K562 (cell line): ENCODE measurements at regions not wholly inside any gene's neighbourhood (a gene's known extent, or its start where the extent isn't known, plus 50 kb on each side); places are given as distances from the start of the nearest gene placed in this dataset.

Experiments used
- ATAC-seq: fragments of 200-7000 bp; cut with Tn5 transposase; 3 replicates; pipeline ENCODE4 v1.9.1; 2020; ENCODE audit warnings: moderate library complexity
- BruUV-seq: library from RNA; stranded (reverse); fragments of 400-500 nt; replicated peaks from 2 replicates; lab custom pipeline; 2021; lab: Mats Ljungman, UMichigan
- CTCF ChIA-PET: fragments of 300-600 bp; formaldehyde crosslinking; extraction: SDS; loops from one replicate; lab custom pipeline; 2021; ENCODE audit warnings: low intra/inter-chr PET ratio; lab: Yijun Ruan, JAX
- POLR2A ChIA-PET: fragments of 300-600, 350-650 bp; sonication (Branson Sonifier 250); formaldehyde crosslinking; extraction: SDS; loops from one replicate; lab custom pipeline; 2021; ENCODE audit warnings: antibody characterized with exemption, inconsistent platforms; lab: Yijun Ruan, JAX
- DNase-seq, 4 experiments: peaks; one replicate each; pipeline versions ENCODE4 v3.0.0 to v3.0.0-alpha.2; 2011 to 2018; ENCODE audit warnings: low spot score in 3 of 4, mixed read lengths in 3 of 4; ENCODE audit errors: extremely low read depth in 1 of 4
- FAIRE-seq: peaks from 2 replicates; lab custom pipeline; 2011; peaks lifted over from hg19 to GRCh38; lab: Jason Lieb, UNC
- H2AFZ ChIP-seq: 2 replicates; pipeline ENCODE4 v1.6.0; 2011; ENCODE audit warnings: low read depth, low read length, control low read depth, inconsistent platforms
- H3K27ac ChIP-seq: fragments of 200-600 bp; 3 replicates; pipeline ENCODE4 v1.8.0; 2011; ENCODE audit warnings: low read depth, mild to moderate bottlenecking, control low read depth, inconsistent platforms, low read length, moderate library complexity, mixed read lengths; ENCODE audit errors: extremely low read depth
- H3K27me3 ChIP-seq, 2 experiments: fragments of 300-600 bp in 1 of 2; 2 replicates in 1 of 2; 3 replicates in 1 of 2; pipeline versions ENCODE4 v1.6.0 to v1.8.0; 2011; ENCODE audit warnings: inconsistent platforms in 2 of 2, low read length in 2 of 2, mild to moderate bottlenecking in 1 of 2, mixed read lengths in 1 of 2, moderate library complexity in 1 of 2; ENCODE audit not compliant: control insufficient read depth in 2 of 2, insufficient read depth in 2 of 2
- H3K36me3 ChIP-seq: fragments of 300-600 bp; 3 replicates; pipeline ENCODE4 v1.8.0; 2011; ENCODE audit warnings: mild to moderate bottlenecking, low read length, inconsistent platforms; ENCODE audit not compliant: control insufficient read depth, insufficient read depth
- H3K4me1 ChIP-seq, 2 experiments: fragments of 200-600 bp in 1 of 2; replicated peaks in 1 of 2; 2 replicates in 1 of 2; 3 replicates in 1 of 2; pipeline versions ENCODE4 v1.5.1 to v1.8.0; 2011; ENCODE audit warnings: inconsistent platforms in 2 of 2, low read length in 2 of 2, mild to moderate bottlenecking in 1 of 2, mixed read lengths in 1 of 2, moderate library complexity in 1 of 2; ENCODE audit not compliant: control insufficient read depth in 2 of 2, insufficient read depth in 2 of 2
- H3K4me2 ChIP-seq: 2 replicates; pipeline ENCODE4 v1.6.1; 2011; ENCODE audit warnings: low read length, control low read depth, inconsistent platforms, mixed read lengths; ENCODE audit not compliant: insufficient read depth
- H3K4me3 ChIP-seq: fragments of 200-600 bp; sonication (generic), shearing (Covaris generic); 2 replicates; pipeline ENCODE4 v1.5.1; 2016; ENCODE audit warnings: control low read depth, inconsistent platforms
- H3K79me2 ChIP-seq: fragments of 200-600 bp; 3 replicates; pipeline ENCODE4 v1.8.0; 2011; ENCODE audit warnings: low read length, inconsistent platforms; ENCODE audit not compliant: control insufficient read depth, insufficient read depth
- H3K9ac ChIP-seq, 2 experiments: 2 replicates each; pipeline versions ENCODE4 v1.6.0 to v1.6.1; 2011; ENCODE audit warnings: low read depth in 2 of 2, low read length in 2 of 2, control low read depth in 1 of 2, inconsistent platforms in 1 of 2, mild to moderate bottlenecking in 1 of 2, mixed read lengths in 1 of 2; ENCODE audit not compliant: insufficient read depth in 1 of 2
- H3K9me1 ChIP-seq: one replicate; pipeline ENCODE4 v1.6.0; 2011; ENCODE audit warnings: inconsistent platforms, mild to moderate bottlenecking, low read length, moderate library complexity; ENCODE audit not compliant: control insufficient read depth, insufficient read depth
- H3K9me3 ChIP-seq: replicated peaks from 2 replicates; pipeline ENCODE4 v1.5.1; 2011; ENCODE audit warnings: low read depth, low read length, inconsistent platforms; ENCODE audit not compliant: control insufficient read depth, insufficient read depth
- H4K20me1 ChIP-seq: replicated peaks from 2 replicates; pipeline ENCODE4 v1.6.1; 2011; ENCODE audit warnings: low read length, inconsistent platforms, mixed read lengths; ENCODE audit not compliant: control insufficient read depth, insufficient read depth
- BCOR ChIP-seq: fragments of 450-650 bp; IDR thresholded peaks from 2 replicates; pipeline ENCODE4 v1.6.1; 2016
- NFE2 ChIP-seq: IDR thresholded peaks from 2 replicates; pipeline ENCODE4 v1.6.1; 2014; ENCODE audit warnings: antibody characterized with exemption, low read depth
- NFRKB ChIP-seq: fragments of 450-650 bp; IDR thresholded peaks from 2 replicates; pipeline ENCODE4 v1.6.1; 2016; ENCODE audit warnings: low read depth
- OTX1 ChIP-seq: fragments of 450-650 bp; formaldehyde crosslinking; IDR thresholded peaks from 2 replicates; pipeline ENCODE4 v1.4.0; 2022; ENCODE audit warnings: mild to moderate bottlenecking
- POLR2B ChIP-seq: fragments of 450-650 bp; IDR thresholded peaks from 2 replicates; pipeline ENCODE4 v1.6.1; 2018; ENCODE audit warnings: low read depth; ENCODE audit not compliant: partially characterized antibody
- RBM25 ChIP-seq: fragments of 200-400 bp; formaldehyde crosslinking; IDR thresholded peaks from 2 replicates; pipeline ENCODE4 v1.6.1; 2018; ENCODE audit warnings: low read length, low read depth, moderate library complexity; ENCODE audit not compliant: severe bottlenecking
- SETDB1 ChIP-seq: IDR thresholded peaks from one replicate; pipeline ENCODE4 v1.6.1; 2012; ENCODE audit warnings: low read length, control low read depth, inconsistent platforms
- SRSF3 ChIP-seq: fragments of 200-400 bp; formaldehyde crosslinking; IDR thresholded peaks from 2 replicates; pipeline ENCODE4 v1.6.1; 2016; ENCODE audit warnings: mild to moderate bottlenecking, low read length, moderate library complexity; ENCODE audit not compliant: insufficient read depth
- SRSF7 ChIP-seq: fragments of 200-400 bp; formaldehyde crosslinking; optimal IDR thresholded peaks from 2 replicates; pipeline ENCODE3; 2017; ENCODE audit warnings: mild to moderate bottlenecking, low read depth, low read length
- TSC22D4 ChIP-seq: fragments of 450-650 bp; IDR thresholded peaks from 2 replicates; pipeline ENCODE4 v1.6.1; 2016; ENCODE audit warnings: missing genetic modification characterization, missing biosample characterization, control low read depth
- WHSC1 ChIP-seq: IDR thresholded peaks from one replicate; pipeline ENCODE4 v1.6.1; 2012; ENCODE audit warnings: low read length, control low read depth, inconsistent platforms
- ZBTB7A ChIP-seq: IDR thresholded peaks from 2 replicates; pipeline ENCODE4 v1.6.1; 2011; ENCODE audit warnings: low read depth, mild to moderate bottlenecking, low read length, moderate library complexity, borderline replicate concordance; ENCODE audit not compliant: control insufficient read depth
- ZFP36 ChIP-seq: fragments of 150-350 bp; IDR thresholded peaks from 2 replicates; pipeline ENCODE4 v1.6.1; 2018; ENCODE audit warnings: low read length, low read depth; ENCODE audit not compliant: partially characterized antibody
- ZNF184 ChIP-seq: sonication (generic); formaldehyde crosslinking; IDR thresholded peaks from 2 replicates; pipeline ENCODE4 v1.5.0; 2020; ENCODE audit warnings: missing genetic modification reagents
- ZNF282 ChIP-seq: sonication (generic); formaldehyde crosslinking; IDR thresholded peaks from 2 replicates; pipeline ENCODE4 v1.8.1; 2023; ENCODE audit warnings: missing genetic modification reagents
- ZNF695 ChIP-seq: fragments of 450-650 bp; formaldehyde crosslinking; IDR thresholded peaks from 2 replicates; pipeline ENCODE4 v1.4.0; 2020; ENCODE audit warnings: mild to moderate bottlenecking, moderate library complexity
- WGBS: fragments of 100-300 bp; shearing (Covaris generic); methylation state at CpG from one replicate; pipeline ENCODE4 v1.1.6; 2016; ENCODE audit warnings: low coverage, mixed read lengths; ENCODE audit not compliant: insufficient coverage; ENCODE audit errors: missing lambda C conversion rate; 5-methylcytosine and 5-hydroxymethylcytosine counted together
- in situ Hi-C: fragments of 300-500 bp; cut with MboI; formaldehyde crosslinking; loops from 4 replicates; pipeline ENCODE4 v1.15.0; 2018; ENCODE audit warnings: inconsistent platforms, mixed read lengths
- intact Hi-C: fragments of 100-400 bp; cut with micrococcal nuclease; formaldehyde crosslinking; loops from 2 replicates; pipeline ENCODE4 v1.14.2; 2022
- TF ChIP-seq, protein P1 (sequence below): sonication (generic); formaldehyde crosslinking; IDR thresholded peaks from 2 replicates; pipeline ENCODE4 v1.8.1; 2023; ENCODE audit warnings: mild to moderate bottlenecking, missing genetic modification reagents, moderate library complexity

DNA sequence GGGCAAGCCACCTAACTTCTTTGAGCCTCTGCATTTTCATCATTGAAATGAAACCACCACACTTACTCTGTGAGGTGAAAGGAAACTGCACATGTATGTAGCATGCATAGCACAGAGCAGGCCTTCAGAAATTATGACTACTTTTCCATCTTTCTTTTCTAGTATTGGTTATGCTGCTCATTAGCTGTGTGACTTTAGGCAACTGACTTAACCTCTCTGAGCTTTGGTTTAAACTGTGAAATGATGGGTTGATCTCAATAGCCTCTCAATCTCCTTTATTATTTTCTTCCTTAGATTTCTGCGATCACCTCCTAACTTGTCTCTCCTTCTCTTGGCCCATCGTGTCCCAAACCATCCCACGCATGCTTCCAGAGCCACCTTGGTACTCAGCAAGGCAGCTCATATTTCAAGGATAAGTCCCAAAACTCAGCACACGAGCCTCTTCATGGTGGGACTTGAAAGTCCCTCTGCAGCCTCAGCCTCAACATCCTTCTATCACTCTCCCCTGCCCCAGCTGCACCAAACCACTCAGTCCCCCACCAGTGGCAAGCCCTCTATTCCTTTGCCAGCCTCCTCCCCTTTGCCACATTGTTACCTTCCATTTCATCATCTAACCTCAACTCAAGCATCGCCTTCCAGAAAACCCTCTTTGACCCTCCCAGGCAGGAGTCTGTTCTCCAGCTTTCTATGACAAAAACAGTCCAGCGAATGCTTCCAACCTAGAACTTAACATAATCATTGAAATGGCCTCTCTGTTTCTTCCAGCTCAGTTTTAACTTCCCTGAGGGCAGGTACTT is 60.3 kb upstream of the DNAH5 start:
- ChIA-PET CTCF (no interaction called here), POLR2A (interaction anchor here (0.6 kb wide), 1 partner anchor 265 kb away, joined by 5 read pairs; no protein-coding TSS in a partner anchor)
- in situ Hi-C loops (loop anchor here (10.0 kb wide), 1 partner anchor 660 kb away; the partner anchor contains the start of gene OTULIN), intact Hi-C loops (no loop called here)
- H3K79me2 ChIP-seq, result no peaks in the 10 kb centered on the region
- H3K27me3 ChIP-seq, result 0 out of 5 replicates have a peak, but pooled peaks cover 0 to 5% of the 10 kb centered on the region in 2 experiments
- H3K36me3 ChIP-seq, result no peaks in the 10 kb centered on the region
- no peaks in the 10 kb centered on the region for H4K20me1 ChIP-seq
- DNase-seq (no peak), ATAC-seq (no peak), FAIRE-seq (peak; percentile 15)
- BruUV-seq, result no TSS peak
- H3K4me1 ChIP-seq, result no peaks in the 10 kb centered on the region
- H3K27ac ChIP-seq, result no peak overlapping the region
- H3K4me2 ChIP-seq, result no peak overlapping the region
- no peak overlapping the region for H3K9ac ChIP-seq
- 3% methylated on average over 6 of the region's 6 CpGs for WGBS
- H3K9me1 ChIP-seq, result no peaks in the 10 kb centered on the region
- no peak overlapping the region for H2AFZ ChIP-seq
- H3K4me3 ChIP-seq, result no peak overlapping the region
- no peaks in the 10 kb centered on the region for H3K9me3 ChIP-seq
- peak; percentile 55; the same call in 1 of the 2 replicates for TF ChIP-seq BCOR
- TF ChIP-seq RBM25, result peak; percentile 92
- peak; percentile 80 for TF ChIP-seq ZFP36
- TF ChIP-seq OTX1 (CRISPR knock-in tag), result no peak

DNA sequence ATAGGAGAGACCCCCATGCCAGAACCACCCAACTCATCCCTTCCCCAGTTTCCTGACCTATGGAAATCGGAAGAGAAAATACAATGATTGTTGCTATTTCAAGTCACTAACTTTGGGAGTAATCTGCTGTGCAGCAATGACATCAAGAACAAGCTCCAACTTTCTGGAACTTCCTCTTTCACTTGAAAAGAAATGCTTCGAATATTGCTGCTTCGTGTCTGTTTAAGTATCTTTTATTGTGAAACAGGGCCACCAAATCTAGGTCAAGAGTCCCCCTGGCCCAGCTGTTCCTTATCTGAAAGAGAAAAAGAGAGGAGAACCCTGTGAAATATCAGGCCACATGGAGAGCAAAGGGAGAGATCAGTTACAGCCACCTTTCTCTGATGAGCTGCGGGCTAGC is 59.4 kb upstream of the DNAH5 start:
- no peaks in the 10 kb centered on the region for H3K9me3 ChIP-seq
- no TSS peak for BruUV-seq
- 0% methylated on average over 4 of the region's 4 CpGs for WGBS
- 0 out of 5 replicates have a peak, but pooled peaks cover 0 to 5% of the 10 kb centered on the region in 2 experiments for H3K27me3 ChIP-seq
- no peak overlapping the region for H3K27ac ChIP-seq
- H3K4me2 ChIP-seq, result no peak overlapping the region
- no peaks in the 10 kb centered on the region for H3K36me3 ChIP-seq
- H3K9ac ChIP-seq, result no peak overlapping the region
- ChIA-PET CTCF (no interaction called here), POLR2A (interaction anchor here (0.9 kb wide), 1 partner anchor 9 kb away, joined by 3 read pairs; no protein-coding TSS in a partner anchor)
- no peaks in the 10 kb centered on the region for H3K79me2 ChIP-seq
- H3K4me3 ChIP-seq, result no peak overlapping the region
- H2AFZ ChIP-seq, result no peak overlapping the region
- ATAC-seq (no peak), FAIRE-seq (no peak), DNase-seq (no peak)
- H4K20me1 ChIP-seq, result no peaks in the 10 kb centered on the region
- in situ Hi-C loops, result loop anchor here (10.0 kb wide), 1 partner anchor 661 kb away; the partner anchor contains the start of gene OTULIN
- H3K4me1 ChIP-seq, result no peaks in the 10 kb centered on the region
- no peaks in the 10 kb centered on the region for H3K9me1 ChIP-seq
- intact Hi-C loops, result no loop called here
- TF ChIP-seq ZNF282 (CRISPR knock-in tag) (no peak), ZNF695 (CRISPR knock-in tag) (no peak), WHSC1 (no peak), TSC22D4 (tag) (no peak), SETDB1 (no peak), SRSF3 (no peak), NFRKB (no peak), SRSF7 (no peak), ZNF184 (CRISPR knock-in tag) (no peak), ZBTB7A (no peak), POLR2B (no peak), NFE2 (no peak)
- TF ChIP-seq, protein P1, sequence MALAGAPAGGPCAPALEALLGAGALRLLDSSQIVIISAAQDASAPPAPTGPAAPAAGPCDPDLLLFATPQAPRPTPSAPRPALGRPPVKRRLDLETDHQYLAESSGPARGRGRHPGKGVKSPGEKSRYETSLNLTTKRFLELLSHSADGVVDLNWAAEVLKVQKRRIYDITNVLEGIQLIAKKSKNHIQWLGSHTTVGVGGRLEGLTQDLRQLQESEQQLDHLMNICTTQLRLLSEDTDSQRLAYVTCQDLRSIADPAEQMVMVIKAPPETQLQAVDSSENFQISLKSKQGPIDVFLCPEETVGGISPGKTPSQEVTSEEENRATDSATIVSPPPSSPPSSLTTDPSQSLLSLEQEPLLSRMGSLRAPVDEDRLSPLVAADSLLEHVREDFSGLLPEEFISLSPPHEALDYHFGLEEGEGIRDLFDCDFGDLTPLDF (CRISPR knock-in tag), result no peak
